ENCODE measurements at regions not wholly inside any gene's neighbourhood (a gene's known extent, or its start where the extent isn't known, plus 50 kb on each side); places are given as distances from the start of the nearest gene placed in this dataset.

DNA sequence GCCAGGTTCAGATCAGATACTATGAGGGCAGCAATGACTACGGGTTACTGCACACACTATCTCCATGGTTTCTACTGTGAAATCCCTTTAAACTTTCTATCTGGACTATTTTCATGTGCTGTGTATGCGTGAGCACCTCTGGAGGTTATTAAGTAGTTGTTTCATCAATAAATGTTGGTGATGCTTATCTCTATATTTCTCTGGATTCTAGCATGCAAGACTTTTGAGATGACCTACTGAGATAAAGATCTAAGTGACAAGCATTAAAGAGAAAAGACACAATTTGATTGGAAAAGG, 194.0 kb downstream of the NRIP1 start:
- in situ Hi-C loops (cut with MboI; ENCODE audit: low sequenced_read_pairs), result no loop called here

DNA sequence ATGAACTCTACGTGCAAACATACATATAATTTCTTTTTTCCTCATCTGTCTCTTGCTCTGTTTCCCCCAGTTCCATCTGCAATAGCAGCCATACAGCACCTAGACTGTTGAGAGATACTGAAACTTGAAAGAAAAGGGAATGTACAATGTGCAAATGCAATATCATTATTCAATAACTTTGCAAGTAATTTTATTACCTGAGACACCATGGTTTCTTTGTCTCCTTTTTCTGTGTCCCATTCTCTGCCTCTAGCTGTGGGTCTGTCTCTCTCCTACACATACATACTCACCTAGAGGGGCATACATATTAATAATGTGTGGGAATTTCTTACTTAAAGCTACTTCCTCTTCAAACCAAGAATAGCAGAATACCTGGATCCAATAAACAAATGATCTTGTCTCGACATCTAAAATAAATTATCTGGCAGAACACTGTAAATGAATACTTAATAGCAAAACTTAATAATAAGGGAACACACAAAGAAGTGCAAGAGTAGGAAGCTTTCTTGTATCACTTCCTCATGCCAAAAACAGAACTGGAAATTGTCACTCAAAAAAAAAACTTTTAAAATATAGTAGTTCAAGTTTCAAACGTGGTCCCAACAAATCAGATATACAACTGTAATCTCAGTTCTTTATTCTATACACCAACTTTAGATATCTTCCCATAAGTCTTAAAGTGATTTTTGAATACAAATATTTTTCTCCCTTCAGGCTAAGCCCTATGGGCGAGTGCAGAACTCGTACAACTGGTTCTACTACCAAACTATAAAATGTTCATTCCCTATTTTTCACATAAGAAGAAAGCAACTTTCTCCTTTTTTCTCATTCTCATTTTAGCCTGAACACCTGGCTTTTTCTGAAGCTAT, 194.6 kb downstream of the NRIP1 start:
- in situ Hi-C loops (cut with MboI; ENCODE audit: low sequenced_read_pairs), result no loop called here

DNA sequence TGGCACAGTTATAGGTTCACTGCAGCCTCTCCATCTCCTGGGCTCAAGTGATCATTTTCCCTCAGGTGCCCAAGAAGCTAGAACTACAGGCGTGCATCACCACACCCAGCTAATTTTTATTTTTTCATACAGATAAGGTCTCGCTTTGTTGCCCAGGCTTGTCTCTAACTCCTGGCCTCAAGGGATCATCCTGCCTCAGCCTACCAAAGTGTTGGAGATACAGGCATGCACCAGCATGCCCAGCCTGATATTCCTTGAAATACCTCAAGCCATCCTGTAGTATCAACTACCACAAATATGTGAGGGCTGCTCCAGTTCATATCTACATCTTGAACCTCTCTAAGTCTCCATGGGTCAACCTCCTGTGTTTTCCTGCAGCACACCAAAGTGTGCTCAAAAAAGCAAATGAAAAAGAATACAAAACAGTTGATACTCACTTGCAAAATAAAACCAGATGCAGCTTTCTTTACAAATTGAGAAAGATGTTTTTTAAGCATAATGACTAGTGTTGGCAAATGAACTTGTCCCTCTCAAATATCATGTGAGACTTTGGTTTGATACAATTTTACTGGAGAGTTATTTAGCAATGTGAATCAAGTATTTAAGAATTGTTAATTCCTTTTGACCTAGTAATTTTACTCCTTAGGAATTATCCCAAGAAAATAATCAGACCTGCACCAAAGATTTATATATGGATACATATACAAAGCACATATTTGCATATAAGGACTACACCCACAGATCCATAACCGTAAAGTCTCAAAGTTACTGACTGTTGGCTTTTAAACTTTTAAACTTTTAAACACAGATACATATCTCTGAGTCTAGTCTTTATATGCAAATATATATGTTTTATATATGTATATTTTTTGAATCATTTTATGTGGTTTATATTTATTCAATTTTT, 197.7 kb downstream of the NRIP1 start:
- in situ Hi-C loops (cut with MboI; ENCODE audit: low sequenced_read_pairs), result no loop called here

DNA sequence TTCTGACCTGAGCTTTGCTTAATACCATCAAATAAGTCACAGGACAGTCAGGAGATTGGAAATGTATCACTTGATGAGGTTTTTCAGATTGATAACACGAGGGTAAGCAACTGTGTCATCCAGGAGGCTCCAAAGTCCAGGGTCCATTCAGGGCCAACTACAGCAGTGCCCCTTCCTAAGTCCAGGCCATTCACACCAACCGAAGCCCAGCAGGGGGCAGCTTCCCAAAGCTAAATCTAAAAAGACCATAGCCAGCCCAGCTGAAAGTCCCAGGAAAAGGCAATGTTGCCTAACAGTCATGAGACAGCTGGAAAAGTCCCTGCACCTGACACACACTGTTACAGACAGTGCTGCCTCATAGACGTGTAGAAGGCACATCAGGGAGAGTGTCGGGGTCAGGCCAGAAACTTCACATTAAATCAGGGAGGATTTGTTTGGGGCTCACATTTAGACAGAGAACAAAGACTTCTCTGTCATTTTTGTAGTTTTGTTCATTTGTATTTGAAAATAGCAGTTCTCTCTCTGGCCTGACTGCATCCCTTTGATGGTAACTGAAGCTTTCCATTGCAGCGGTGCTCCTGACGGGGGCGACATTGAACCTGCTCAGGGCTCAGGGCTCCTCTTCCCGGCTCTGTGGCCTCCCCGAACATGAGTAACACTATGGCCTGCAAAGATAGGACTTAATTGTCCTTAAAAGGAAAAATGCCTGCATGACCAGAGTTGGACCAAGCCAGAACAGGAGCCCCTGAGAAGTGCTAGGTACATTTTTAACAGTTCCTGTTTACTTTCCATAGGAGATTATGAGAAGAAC, 200.4 kb downstream of the NRIP1 start:
- in situ Hi-C loops (cut with MboI; ENCODE audit: low sequenced_read_pairs), result no loop called here

DNA sequence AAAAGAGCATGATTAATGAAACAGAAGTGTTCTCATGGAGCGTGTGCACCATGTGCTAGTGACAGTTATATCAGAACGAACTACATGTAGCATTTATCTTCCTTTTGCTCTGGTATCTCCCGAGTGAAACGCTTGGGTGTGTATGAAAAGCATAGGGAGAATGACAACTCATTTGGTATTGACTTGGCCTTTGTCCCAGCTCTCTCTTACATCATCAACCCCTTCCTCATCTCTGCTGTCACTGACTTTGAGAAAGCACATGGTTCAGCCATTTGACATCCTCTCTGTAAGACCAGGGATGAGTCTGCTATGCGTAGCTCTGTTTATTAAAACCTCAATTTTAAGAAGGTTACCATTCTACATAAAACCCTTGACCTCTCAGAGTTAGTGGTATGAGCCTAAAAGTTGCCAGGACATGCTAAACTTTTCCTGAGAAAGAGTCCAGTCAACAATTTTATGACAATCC, 201.0 kb downstream of the NRIP1 start:
- in situ Hi-C loops (cut with MboI; ENCODE audit: low sequenced_read_pairs), result no loop called here

DNA sequence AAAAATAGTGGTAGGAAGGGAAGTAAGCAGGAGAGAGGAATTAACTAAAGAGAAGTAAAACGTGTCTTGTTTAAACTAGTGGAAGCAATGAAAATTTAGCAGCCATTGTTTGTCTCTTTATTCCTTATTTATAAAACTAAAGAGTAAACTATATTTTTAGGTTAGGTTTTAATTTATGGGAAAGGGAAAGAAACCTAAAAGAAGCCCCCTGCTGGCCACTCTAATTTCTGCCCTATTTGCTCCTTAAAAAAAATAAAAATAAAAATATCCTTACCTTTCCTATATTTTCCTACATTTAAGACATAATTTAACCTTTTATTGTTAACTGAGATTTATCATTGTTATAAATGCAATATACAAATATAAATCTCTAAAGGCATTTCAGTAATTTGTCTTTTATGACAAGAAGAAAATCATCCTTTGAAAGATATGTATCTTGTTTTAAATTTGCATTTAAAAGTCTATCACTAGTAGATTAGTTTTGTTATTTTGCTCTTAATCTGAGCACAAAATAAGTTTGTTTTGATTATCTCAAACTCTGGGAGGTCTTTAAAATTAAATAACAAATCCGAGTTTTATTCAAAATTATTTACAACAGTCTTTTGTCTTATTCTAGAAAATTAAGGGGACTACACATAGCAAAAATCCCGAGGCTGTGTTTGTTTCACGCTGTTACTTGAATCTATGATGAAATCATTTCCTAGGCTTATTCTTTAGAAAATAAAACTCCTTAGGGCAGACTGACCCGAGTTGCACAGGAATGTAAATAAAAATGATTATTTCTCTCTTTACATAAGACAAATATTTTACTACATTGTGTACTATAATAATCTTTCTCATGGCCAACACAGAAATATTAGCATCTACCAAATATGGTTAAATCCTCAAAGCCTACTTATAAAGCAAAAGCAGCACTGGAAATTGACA, 201.7 kb downstream of the NRIP1 start:
- in situ Hi-C loops (cut with MboI; ENCODE audit: low sequenced_read_pairs), result no loop called here

DNA sequence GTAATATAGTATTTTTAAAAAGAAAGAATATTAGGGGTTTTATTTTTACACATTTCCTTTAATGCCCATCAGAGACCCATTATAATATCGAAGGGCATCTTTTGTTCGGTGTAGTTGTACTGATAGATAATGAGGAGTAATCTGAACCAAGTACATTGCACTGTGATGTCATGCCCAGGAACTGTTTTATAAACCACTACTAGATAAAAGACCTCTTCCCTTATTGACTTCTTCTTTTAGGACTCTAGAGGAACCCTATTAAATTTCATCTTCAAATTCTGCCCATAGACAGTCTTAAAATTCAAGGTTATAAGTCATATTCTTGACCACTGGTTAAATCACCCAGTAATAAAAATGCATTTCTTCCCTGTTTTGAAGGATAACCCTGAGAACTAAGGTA, 206.5 kb downstream of the NRIP1 start:
- in situ Hi-C loops (cut with MboI; ENCODE audit: low sequenced_read_pairs), result no loop called here

DNA sequence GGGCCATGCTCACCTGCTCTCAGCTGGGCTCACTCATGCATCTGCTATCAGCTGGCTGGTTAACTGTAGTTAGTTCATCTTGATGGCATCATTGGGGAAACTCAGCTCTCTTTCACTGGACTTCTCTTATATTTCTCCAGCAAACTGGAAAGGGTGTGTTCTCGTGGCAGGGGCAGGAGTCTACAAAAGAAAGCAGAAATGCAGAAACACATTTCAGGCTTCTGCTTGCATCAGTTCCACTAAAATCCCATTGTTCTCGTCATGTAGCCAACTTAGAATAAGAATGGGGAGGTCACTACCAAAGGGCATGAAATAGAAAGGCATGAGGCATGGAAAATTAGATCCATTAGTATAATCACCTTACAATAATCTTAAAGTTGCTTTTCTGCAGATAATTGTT, 207.3 kb downstream of the NRIP1 start:
- in situ Hi-C loops (cut with MboI; ENCODE audit: low sequenced_read_pairs), result no loop called here

DNA sequence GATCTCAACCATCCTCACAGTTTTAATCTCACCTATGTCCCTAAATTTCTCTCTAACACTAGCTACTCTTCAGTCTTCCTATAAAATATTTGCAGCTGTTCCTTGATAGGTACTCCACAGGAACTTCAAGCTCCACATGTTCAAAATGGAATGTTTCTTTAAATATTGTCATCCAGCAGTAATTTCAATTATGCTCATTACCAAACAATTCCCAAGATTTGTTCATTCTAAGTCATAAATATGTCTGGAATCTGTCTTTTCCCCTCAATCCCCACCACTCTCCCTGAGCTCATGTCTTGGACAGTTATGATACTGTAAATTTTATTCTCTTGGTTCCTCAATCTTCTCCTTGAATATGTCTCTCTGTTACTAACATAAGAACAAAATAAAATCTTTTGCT, 214.4 kb downstream of the NRIP1 start:
- in situ Hi-C loops (cut with MboI; ENCODE audit: low sequenced_read_pairs), result no loop called here

DNA sequence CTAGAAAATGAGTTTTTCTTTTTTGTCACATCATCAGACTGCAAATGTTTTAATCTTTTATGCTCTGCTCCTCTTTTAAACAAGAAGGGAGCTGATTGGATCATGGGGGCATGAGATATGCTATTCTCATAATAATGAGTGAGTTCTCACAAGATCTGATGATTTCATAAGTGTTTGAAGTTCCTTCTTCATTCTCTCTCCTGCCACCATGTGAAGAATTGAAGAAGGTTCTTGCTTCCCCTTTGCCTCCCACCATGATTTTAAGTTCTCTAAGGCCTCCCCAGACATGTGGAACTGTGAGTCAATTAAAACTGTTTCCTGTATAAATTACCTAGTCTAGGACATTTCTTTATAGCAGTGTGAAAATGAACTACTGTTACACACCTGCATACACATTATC, 218.2 kb downstream of the NRIP1 start:
- in situ Hi-C loops (cut with MboI; ENCODE audit: low sequenced_read_pairs), result no loop called here

DNA sequence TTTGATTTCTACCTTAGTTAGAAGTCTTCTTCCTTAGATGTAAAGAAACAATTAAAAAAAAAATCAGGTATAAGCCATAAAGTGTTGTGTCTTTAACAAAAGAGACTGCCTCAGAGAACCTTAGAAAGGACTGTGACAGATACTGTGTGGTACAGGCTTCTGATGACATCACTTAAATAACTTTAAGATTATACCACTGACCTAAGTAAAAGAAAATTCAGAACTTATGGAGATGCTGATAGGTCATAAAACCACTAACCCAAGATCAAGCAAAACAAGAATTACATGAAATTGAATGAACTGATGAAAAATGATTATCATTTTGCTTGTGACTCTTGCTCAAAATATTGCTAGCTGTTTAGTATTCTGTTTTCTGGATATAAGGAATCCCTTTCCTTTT, 220.8 kb downstream of the NRIP1 start:
- in situ Hi-C loops (cut with MboI; ENCODE audit: low sequenced_read_pairs), result no loop called here

DNA sequence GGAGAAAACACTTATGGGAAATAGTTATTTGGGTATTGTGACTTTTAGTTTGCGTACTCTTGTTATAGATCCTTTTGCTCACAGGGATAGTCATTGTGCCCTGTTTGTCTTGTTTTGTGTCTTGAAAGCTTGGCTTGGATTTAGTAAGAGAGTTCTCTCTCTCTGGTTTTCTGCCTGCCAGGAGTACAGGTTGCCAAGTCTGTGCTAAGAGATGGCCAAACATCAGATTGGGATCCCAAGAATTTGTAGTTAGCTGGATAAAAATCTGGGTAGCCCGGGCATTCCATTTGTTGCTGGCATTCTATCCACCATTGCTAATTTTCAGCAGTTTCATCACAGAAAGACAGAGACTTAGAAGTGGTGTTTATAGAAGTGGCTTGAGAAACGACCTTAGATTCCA, 222.2 kb downstream of the NRIP1 start:
- in situ Hi-C loops (cut with MboI; ENCODE audit: low sequenced_read_pairs), result no loop called here

DNA sequence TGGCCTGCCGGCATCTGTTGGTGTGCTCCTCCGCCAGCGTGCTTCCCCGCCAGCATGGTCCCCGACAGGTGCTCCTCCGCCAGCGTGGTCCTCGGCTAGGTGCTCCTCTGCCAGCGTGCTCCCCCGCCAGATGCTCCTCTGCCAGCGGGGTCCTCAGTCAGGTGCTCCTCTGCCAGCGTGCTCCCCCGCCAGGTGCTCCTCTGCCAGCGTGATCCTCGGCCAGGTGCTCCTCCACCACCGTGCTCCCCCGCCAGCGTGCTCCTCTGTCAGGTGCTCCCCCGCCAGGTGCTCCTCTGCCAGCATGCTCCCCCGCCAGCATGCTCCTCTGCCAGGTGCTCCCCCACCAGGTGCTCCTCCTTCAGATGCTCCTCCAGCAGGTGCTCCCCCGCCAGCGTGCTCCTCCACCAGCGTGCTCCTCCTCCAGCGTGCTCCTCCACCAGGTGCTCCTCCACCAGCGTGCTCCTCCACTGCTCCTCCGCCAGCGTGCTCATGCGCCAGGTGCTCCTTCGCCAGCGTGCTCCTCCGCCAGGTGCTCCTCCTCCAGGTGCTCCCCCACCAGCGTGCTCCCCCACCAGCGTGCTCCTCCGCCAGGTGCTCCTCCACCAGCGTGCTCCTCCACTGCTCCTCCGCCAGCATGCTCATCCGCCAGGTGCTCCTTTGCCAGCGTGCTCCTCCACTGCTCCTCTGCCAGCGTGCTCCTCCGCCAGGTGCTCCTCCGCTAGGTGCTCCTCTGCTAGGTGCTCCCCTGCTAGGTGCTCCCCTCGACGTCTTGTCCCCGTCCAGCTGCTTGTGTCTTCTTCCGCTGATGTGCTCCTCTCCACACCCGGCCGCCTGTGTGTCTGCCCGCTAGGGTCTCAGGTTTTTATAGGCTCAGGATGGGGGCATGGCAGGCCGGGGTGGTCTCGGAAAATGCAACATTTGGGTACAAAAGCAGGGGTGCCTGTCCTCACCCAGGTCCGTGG, 223.0 kb downstream of the NRIP1 start:
- in situ Hi-C loops (cut with MboI; ENCODE audit: low sequenced_read_pairs), result no loop called here

DNA sequence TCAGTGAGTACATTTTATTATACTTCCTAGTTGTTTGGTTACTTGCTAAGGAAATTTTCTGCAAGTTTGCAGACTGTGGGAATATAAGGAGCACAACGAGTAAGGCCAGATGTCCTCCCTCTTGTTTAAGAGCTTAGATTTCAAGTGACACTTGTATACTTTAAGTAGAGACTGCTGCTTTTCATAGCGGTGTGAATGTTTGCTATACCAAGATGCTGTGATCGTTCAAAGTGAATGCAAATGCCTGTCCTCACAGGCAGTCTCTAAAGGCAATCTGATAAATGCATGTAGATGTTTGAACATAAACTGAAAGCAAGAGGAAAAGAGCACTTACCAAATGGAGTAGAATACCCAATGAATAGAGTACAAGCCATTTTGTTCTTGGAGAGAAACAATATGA, 226.4 kb downstream of the NRIP1 start:
- in situ Hi-C loops (cut with MboI; ENCODE audit: low sequenced_read_pairs), result no loop called here

DNA sequence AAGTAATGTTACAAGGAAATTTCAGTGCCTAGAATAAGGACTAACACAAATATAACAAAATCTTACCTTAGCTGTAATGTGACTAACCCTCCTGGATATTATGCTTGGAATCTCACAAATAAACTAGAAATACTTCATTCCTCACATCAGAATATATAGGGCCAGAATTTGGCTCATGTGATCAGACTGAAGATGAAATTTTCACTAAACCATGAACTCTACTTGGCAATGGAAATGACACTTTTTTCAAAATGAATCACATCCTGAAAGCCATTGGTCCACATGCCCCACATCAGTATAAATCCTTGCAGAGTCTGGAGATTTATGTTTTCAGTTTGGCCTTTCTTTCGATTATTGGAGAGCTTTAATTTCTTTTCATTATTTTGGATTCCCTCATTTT, 227.8 kb downstream of the NRIP1 start:
- in situ Hi-C loops (cut with MboI; ENCODE audit: low sequenced_read_pairs), result no loop called here

DNA sequence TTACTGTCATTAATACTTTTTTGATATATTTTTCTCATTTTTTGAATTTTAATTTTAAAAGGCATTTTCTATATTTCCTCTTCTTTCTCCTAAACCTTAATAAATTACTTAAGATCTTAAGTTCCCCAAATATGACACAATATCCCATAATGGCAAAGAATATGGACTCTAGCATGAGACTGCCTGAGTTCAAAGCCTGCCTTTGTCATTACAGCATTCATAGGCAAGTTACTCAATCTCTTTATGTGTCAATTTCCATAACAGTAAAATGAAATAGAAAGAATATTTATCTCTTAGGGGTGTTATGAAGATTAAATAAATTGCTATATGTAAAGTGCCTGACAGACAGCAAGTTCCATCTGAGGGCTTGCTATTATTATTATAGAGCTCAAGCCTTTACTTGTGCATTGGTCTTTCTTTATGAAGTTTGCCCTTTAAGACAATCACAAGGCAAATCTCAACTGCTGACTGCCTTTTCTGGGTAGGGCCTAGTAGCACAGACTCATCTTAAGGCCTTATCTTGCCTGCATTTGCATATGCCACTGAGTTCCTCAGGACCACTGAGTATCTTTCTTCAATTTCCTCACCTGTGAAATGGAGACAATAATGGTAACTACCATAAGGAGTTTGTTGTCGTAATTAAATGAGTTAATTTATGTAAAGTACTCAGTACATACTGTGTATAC, 231.0 kb downstream of the NRIP1 start:
- in situ Hi-C loops (cut with MboI; ENCODE audit: low sequenced_read_pairs), result no loop called here

DNA sequence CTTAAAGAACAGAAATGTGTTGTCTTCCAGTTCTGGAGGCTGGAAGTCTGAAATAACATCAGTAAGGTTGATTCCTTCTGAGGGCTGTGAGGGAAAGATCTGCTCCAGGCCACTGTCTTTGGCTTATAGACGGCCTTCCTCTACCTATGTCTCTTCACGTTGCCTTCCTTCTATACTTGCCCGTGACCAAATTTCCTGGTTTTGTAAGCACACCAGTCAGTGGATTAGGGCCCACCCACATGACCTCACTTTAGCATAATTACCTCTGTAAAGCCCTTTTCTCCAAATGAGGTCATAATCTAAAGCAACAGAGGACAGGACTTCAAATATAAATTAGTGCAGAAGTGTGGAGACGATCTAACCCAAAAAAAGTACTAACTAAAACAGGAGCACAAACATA, 231.6 kb downstream of the NRIP1 start:
- in situ Hi-C loops (cut with MboI; ENCODE audit: low sequenced_read_pairs), result no loop called here

DNA sequence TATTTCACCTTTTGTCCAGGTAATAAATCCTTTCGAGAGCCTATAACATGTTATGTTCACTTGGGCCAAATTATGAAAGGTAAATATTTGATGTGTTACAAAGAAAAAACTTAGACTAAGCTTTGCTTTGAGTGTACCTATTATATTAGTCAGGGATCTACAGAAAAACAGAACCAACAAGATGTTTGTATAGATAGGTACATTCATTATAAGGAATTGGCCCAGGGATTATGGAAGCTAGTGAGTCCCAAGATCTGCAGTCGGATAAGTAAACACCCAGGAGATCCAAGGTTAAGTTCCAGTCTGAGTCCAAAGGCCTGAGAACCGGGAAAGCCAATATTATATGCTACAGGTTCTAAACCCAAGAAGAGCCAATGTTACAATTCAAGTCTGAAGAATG, 234.5 kb downstream of the NRIP1 start:
- in situ Hi-C loops (cut with MboI; ENCODE audit: low sequenced_read_pairs), result no loop called here

DNA sequence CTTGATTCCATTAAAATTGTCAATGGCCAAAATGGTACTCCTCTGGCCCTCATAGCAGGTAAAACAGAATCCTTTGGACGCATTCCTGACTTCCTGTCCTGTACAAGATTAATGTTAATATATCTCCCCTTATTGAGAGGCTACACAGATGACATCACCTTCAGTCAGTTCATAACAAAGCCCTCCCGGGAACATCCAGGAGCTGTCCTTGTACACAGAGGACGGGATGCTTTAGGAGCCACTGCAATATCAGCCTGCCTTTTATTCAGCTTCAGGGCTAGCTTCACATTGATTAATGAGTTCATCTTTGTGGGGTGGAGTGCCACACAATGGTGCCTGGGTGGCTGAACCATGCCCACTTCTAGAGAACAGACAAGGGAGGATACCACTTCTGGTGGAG, 235.1 kb downstream of the NRIP1 start:
- in situ Hi-C loops (cut with MboI; ENCODE audit: low sequenced_read_pairs), result no loop called here
